ENCODE measurements at regions not wholly inside any gene's neighbourhood (a gene's known extent, or its start where the extent isn't known, plus 50 kb on each side); places are given as distances from the start of the nearest gene placed in this dataset.

- DNase-seq, result no peak
- H3K4me3 Mint-ChIP-seq, result no peak overlapping the region
- peaks cover 16% of the 10 kb centered on the region for H3K27me3 Mint-ChIP-seq (ENCODE audit: insufficient read depth)
- H3K4me1 Mint-ChIP-seq (ENCODE audit: low read depth), result peaks cover 6% of the 10 kb centered on the region
- H3K36me3 Mint-ChIP-seq (ENCODE audit: low read depth), result no peaks in the 10 kb centered on the region; the same call in 1 of the 2 replicates
- TF ChIP-seq CTCF (IDR thresholded peaks at IDR 0.05), result no peak
- no peak overlapping the region for H3K27ac Mint-ChIP-seq
- H3K9me3 Mint-ChIP-seq, result peaks cover 5% of the 10 kb centered on the region; the same call in 1 of the 2 replicates
These were observed 110.5 kb upstream of the CAMK1G start for GRCh38 chr1:209473025-209473424.

- no peaks in the 10 kb centered on the region for H3K9me3 Mint-ChIP-seq
- TF ChIP-seq CTCF (IDR thresholded peaks at IDR 0.05), result no peak
- 0 out of 2 replicates have a peak, but pooled peaks cover 4% of the 10 kb centered on the region for H3K36me3 Mint-ChIP-seq (ENCODE audit: low read depth)
- no peak overlapping the region for H3K4me3 Mint-ChIP-seq
- H3K27me3 Mint-ChIP-seq (ENCODE audit: insufficient read depth), result peaks cover 17% of the 10 kb centered on the region
- no peak for DNase-seq
- peaks cover 8% of the 10 kb centered on the region for H3K4me1 Mint-ChIP-seq (ENCODE audit: low read depth)
- no peak overlapping the region for H3K27ac Mint-ChIP-seq
These were observed 103.2 kb upstream of the CAMK1G start for GRCh38 chr1:209480345-209480744.

GRCh38 chr1:209483691-209484090 lies 99.8 kb upstream of the CAMK1G start:
- H3K4me3 Mint-ChIP-seq, result no peak overlapping the region
- H3K27me3 Mint-ChIP-seq (ENCODE audit: insufficient read depth), result peaks cover 10% of the 10 kb centered on the region
- DNase-seq, result no peak
- H3K27ac Mint-ChIP-seq, result no peak overlapping the region
- peaks cover 34% of the 10 kb centered on the region for H3K4me1 Mint-ChIP-seq (ENCODE audit: low read depth)
- TF ChIP-seq CTCF (IDR thresholded peaks at IDR 0.05), result no peak
- 0 out of 2 replicates have a peak, but pooled peaks cover 4% of the 10 kb centered on the region for H3K36me3 Mint-ChIP-seq (ENCODE audit: low read depth)
- H3K9me3 Mint-ChIP-seq, result no peaks in the 10 kb centered on the region

GRCh38 chr1:209484429-209484828 lies 99.1 kb upstream of the CAMK1G start:
- 0 out of 2 replicates have a peak, but pooled peaks cover 4% of the 10 kb centered on the region for H3K36me3 Mint-ChIP-seq (ENCODE audit: low read depth)
- peaks cover 7% of the 10 kb centered on the region for H3K27me3 Mint-ChIP-seq (ENCODE audit: insufficient read depth)
- TF ChIP-seq CTCF (IDR thresholded peaks at IDR 0.05), result no peak
- peaks cover 34% of the 10 kb centered on the region for H3K4me1 Mint-ChIP-seq (ENCODE audit: low read depth)
- H3K9me3 Mint-ChIP-seq, result no peaks in the 10 kb centered on the region
- no peak overlapping the region for H3K4me3 Mint-ChIP-seq
- H3K27ac Mint-ChIP-seq, result no peak overlapping the region
- no peak for DNase-seq

GRCh38 chr1:209485167-209485566 lies 98.3 kb upstream of the CAMK1G start:
- H3K27me3 Mint-ChIP-seq (ENCODE audit: insufficient read depth), result peaks cover 4% of the 10 kb centered on the region
- H3K4me1 Mint-ChIP-seq (ENCODE audit: low read depth), result peaks cover 34% of the 10 kb centered on the region
- 0 out of 2 replicates have a peak, but pooled peaks cover under 1% of the 10 kb centered on the region for H3K36me3 Mint-ChIP-seq (ENCODE audit: low read depth)
- TF ChIP-seq CTCF (IDR thresholded peaks at IDR 0.05), result no peak
- peak; percentile 62 for DNase-seq
- H3K27ac Mint-ChIP-seq, result peak overlapping the region; percentile 28; the same call in 1 of the 2 replicates
- H3K4me3 Mint-ChIP-seq, result no peak overlapping the region
- H3K9me3 Mint-ChIP-seq, result no peaks in the 10 kb centered on the region

GRCh38 chr1:209485751-209486150 lies 97.8 kb upstream of the CAMK1G start:
- no peak overlapping the region for H3K4me3 Mint-ChIP-seq
- peaks cover under 1% of the 10 kb centered on the region for H3K27me3 Mint-ChIP-seq (ENCODE audit: insufficient read depth)
- H3K27ac Mint-ChIP-seq, result no peak overlapping the region
- no peak for TF ChIP-seq CTCF (IDR thresholded peaks at IDR 0.05)
- peaks cover 34% of the 10 kb centered on the region for H3K4me1 Mint-ChIP-seq (ENCODE audit: low read depth)
- H3K36me3 Mint-ChIP-seq (ENCODE audit: low read depth), result no peaks in the 10 kb centered on the region
- no peaks in the 10 kb centered on the region for H3K9me3 Mint-ChIP-seq
- no peak for DNase-seq

Measured in HFFc6 (cell line).